ENCODE measurements at regions not wholly inside any gene's neighbourhood (a gene's known extent, or its start where the extent isn't known, plus 50 kb on each side); places are given as distances from the start of the nearest gene placed in this dataset.
"Not testable (repeated sequence)": the region's sequence is repeated elsewhere in the genome, so short reads cannot be mapped to it uniquely, and the experiment has no call there.

DNA sequence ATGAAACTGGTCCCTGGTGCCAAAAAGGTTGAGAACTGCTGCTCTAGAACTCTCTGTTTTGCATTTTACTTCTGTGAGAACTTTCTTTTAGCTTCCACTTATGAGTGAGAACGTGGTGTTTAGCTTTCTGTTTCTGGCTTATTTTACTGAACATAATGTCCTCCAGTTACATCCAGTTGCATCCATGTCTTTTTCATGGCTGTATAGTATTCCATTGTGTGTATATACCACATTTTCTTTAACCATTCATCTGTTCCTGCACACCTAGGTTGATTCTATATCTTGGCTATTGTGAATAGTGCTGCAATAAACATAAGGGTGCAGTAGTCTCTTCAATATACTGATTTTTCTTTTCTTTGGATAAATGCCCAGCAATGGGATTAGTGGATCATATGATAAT is 165.7 kb downstream of the NPR3 start:
- H3K9me3 Mint-ChIP-seq: peaks cover 16% of the 10 kb centered on the region
- H3K4me3 Mint-ChIP-seq: no peak overlapping the region
- H3K4me1 Mint-ChIP-seq: no peaks in the 10 kb centered on the region
- POLR2A ChIA-PET: no interaction called here
- H3K27me3 Mint-ChIP-seq: no peaks in the 10 kb centered on the region
- no peaks in the 10 kb centered on the region for H3K36me3 Mint-ChIP-seq (ENCODE audit: low read depth)
- no peak overlapping the region for H3K27ac Mint-ChIP-seq
- CTCF ChIA-PET: no interaction called here
- DNase-seq: no peak

DNA sequence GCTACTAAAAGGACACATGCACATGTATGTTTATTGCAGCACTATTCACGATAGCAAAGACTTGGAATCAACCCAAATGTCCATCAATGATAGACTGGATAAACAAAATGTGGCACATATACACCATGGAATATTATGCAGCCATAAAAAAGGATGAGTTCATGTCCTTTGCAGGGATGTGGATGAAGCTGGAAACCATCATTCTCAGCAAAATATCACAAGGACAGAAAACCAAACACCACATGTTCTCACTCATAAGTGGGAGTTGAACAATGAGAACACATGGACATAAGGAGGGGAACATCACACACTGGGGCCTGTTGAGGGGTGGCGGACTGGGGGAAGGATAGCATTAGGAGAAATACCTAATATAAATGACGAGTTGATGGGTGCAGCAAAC is 168.2 kb downstream of the NPR3 start:
- H3K4me1 Mint-ChIP-seq; H3K27me3 Mint-ChIP-seq; H3K4me3 Mint-ChIP-seq; H3K27ac Mint-ChIP-seq; POLR2A ChIA-PET; H3K36me3 Mint-ChIP-seq (ENCODE audit: low read depth); DNase-seq; CTCF ChIA-PET: not testable (repeated sequence)
- peaks cover 14% of the 10 kb centered on the region for H3K9me3 Mint-ChIP-seq

DNA sequence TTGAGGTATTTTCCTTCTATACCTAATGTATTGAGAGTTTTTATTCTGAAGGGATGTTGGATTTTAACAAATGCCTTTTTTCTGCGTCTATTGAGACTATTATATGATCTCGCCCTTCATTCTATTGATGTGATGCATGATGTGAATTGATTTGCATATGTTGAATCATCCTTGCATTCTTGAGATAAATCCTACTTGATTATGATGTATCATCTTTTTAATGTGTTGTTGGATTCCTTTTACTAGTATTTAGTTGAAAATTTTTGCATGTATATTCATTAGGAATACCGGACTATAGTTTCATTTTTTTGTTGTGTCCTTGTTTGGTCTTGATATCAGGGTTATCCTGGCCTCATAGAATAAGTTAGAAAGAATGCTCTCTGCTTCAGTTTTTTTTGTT is 169.7 kb downstream of the NPR3 start:
- POLR2A ChIA-PET: no interaction called here

DNA sequence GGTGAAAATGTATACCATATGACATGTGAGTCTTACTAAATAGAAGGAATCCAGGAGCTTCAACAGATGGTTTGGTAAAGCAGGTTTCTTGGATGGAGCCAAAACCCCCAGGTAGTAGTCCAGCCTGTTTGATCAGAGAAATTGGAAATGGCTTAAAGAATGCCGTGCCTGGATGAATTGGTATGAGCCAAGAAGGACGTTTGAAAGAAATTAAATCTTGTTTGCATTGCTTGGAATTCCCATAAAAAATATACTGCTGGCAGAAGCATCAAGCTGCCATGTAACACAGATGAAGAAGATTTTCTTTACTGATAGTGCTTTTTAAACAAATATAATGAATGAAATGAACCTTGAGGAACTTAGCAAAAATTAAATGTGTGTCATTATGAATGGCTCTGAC is 176.3 kb downstream of the NPR3 start:
- CTCF ChIA-PET: no interaction called here
- H3K9me3 Mint-ChIP-seq: no peaks in the 10 kb centered on the region

More for the DNA sequence above, 169.7 kb downstream of the NPR3 start:
- Mint-ChIP-seq H3K4me3 (no peak overlapping the region), H3K27ac (no peak overlapping the region), H3K4me1 (no peaks in the 10 kb centered on the region), H3K27me3 (no peaks in the 10 kb centered on the region), H3K9me3 (peaks cover 14% of the 10 kb centered on the region), H3K36me3 (ENCODE audit: low read depth) (no peaks in the 10 kb centered on the region)
- CTCF ChIA-PET: no interaction called here
- no peak for DNase-seq

DNA sequence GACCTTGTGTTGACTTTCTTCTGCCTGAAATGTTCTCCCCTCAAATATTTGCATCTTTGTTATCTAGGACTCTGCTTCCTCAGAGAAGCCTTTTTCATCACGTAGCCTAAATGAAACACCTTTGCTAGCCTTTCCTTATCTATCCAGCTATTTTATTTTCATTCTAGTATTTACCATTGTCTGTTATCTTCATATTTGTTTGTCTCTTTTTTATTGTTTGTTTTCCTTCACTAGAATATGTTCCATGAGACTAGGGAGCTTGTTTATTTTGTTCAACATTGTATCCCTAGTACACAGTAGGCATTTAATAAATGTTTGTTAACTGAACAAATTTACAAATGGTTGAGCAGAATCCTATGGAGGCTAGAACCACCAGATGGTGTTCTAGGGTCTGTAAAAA is 178.0 kb downstream of the NPR3 start:
- CTCF ChIA-PET: no interaction called here
- H3K9me3 Mint-ChIP-seq: peaks cover 3% of the 10 kb centered on the region
- no peak overlapping the region for H3K4me3 Mint-ChIP-seq

More for the DNA sequence above, 176.3 kb downstream of the NPR3 start:
- no peak overlapping the region for H3K27ac Mint-ChIP-seq
- no peaks in the 10 kb centered on the region for H3K36me3 Mint-ChIP-seq (ENCODE audit: low read depth)
- H3K4me1 Mint-ChIP-seq: no peaks in the 10 kb centered on the region
- no peak for DNase-seq
- H3K4me3 Mint-ChIP-seq: no peak overlapping the region
- POLR2A ChIA-PET: no interaction called here
- H3K27me3 Mint-ChIP-seq: no peaks in the 10 kb centered on the region

DNA sequence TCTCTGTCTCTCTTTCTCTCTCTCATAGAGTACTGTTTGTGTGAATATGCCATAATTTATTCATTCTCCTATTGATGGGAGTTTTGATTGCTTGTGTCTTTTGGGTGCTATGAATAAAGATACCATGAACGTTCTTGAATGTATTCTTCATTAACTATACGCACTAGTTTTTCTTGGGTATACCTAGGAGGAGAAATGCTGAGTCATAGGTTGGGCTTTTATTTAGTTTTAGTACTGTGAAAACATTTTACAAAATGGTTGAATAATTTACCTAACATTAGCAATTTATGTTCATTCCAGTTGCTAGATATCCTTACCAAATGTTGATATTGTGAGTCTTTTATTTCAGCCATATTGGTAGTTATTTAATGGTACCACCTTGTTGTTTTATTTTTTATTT is 192.5 kb downstream of the NPR3 start:
- no peak for DNase-seq
- Mint-ChIP-seq H3K27ac (no peak overlapping the region), H3K9me3 (peaks cover 2% of the 10 kb centered on the region), H3K4me3 (no peak overlapping the region), H3K36me3 (ENCODE audit: low read depth) (no peaks in the 10 kb centered on the region), H3K4me1 (no peaks in the 10 kb centered on the region), H3K27me3 (no peaks in the 10 kb centered on the region)
- POLR2A ChIA-PET: no interaction called here
- CTCF ChIA-PET: no interaction called here

More for the DNA sequence above, 178.0 kb downstream of the NPR3 start:
- Mint-ChIP-seq H3K27me3 (no peaks in the 10 kb centered on the region), H3K36me3 (ENCODE audit: low read depth) (no peaks in the 10 kb centered on the region), H3K27ac (no peak overlapping the region), H3K4me1 (no peaks in the 10 kb centered on the region)
- POLR2A ChIA-PET: no interaction called here
- no peak for DNase-seq

DNA sequence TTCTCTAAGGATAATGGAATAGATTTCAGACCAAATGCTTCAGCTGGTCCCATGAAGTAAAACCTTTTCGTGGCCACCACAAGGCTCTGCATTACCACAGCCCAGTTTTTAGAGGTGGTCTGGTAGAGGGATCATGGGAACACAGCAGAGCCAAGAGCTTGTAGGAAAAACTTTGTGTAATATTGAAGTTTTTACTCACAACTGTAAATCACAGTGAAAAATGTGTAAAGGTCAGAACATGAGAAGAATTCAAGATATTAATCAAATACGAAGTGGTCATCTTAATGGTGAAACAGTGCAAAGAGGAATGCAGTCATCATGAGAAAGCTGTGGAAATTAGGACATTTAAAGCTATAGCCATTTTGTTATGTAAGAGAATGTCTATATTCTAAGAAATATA is 197.5 kb downstream of the NPR3 start:
- POLR2A ChIA-PET: no interaction called here
- H3K36me3 Mint-ChIP-seq (ENCODE audit: low read depth): no peaks in the 10 kb centered on the region

DNA sequence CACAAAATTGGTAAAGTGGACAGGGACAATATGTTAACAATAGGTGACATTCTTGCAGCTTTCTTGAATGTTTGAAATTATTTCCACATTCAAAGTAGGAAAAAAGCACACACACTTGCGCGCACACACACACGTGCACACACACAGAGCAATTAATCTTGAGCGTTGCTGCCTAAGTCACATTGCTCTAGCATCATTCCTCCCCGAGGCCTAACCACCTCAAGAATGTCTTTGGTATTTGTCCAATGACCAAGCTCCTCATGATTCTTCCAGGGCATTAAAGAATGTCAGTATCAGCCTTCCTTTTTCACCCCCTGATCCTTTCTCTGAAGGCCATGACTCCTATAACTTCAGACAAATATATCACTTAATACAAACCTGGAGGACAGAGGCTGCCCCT is 198.1 kb downstream of the NPR3 start:
- Mint-ChIP-seq H3K27ac (no peak overlapping the region), H3K9me3 (peaks cover 13% of the 10 kb centered on the region)

More for the DNA sequence above, 197.5 kb downstream of the NPR3 start:
- Mint-ChIP-seq H3K4me3 (no peak overlapping the region), H3K27ac (no peak overlapping the region), H3K9me3 (peaks cover 13% of the 10 kb centered on the region), H3K27me3 (no peaks in the 10 kb centered on the region), H3K4me1 (no peaks in the 10 kb centered on the region)
- CTCF ChIA-PET: interaction anchor here (0.5 kb wide), 1 partner anchor 66 kb away, joined by 3 read pairs; no protein-coding TSS in a partner anchor
- DNase-seq: no peak

DNA sequence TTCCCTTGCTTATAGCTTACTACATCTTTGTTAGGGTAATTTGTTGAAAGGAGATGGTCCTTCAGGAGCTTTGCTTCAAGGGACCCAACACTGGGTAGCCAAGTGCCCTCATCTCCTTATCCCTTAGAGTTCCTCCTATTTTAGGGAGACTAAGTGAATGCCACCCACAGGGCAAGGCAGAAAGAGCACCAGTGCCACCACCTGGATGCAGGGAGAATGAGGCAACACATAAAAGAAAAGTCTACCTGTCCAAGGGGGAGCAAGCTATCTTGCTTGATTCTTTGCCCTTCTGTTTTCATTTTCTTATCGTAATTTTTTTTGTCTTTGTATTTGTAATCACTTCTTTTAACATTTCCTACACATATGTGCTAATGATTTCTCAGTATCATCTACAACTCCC is 205.5 kb downstream of the NPR3 start:
- Mint-ChIP-seq H3K9me3 (peaks cover 3% of the 10 kb centered on the region), H3K36me3 (ENCODE audit: low read depth) (no peaks in the 10 kb centered on the region), H3K27ac (no peak overlapping the region), H3K4me1 (no peaks in the 10 kb centered on the region), H3K4me3 (no peak overlapping the region), H3K27me3 (no peaks in the 10 kb centered on the region)
- DNase-seq: no peak
- ChIA-PET CTCF (no interaction called here), POLR2A (no interaction called here)

More for the DNA sequence above, 198.1 kb downstream of the NPR3 start:
- no peaks in the 10 kb centered on the region for H3K27me3 Mint-ChIP-seq
- no peak overlapping the region for H3K4me3 Mint-ChIP-seq
- ChIA-PET CTCF (no interaction called here), POLR2A (no interaction called here)
- no peaks in the 10 kb centered on the region for H3K4me1 Mint-ChIP-seq
- no peaks in the 10 kb centered on the region for H3K36me3 Mint-ChIP-seq (ENCODE audit: low read depth)
- no peak for DNase-seq

DNA sequence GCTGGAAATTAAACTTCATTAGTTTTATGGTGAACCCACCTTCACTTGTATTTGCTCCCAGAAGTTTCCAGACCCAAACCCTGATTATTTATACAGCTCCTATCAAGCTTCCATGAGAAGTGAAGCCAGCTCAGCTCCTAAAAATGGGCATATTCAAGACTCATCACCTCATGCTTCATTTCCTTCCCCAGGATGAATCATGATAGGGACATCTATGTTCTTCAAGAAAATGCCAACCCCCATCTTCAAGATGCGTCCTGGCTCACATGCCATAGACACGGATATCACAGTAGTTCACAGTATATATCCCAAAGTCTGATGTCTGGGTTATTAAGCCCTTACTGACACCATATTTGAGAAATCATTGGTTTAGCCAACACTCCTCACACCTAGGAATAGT is 217.6 kb downstream of the NPR3 start:
- ChIA-PET POLR2A (no interaction called here), CTCF (no interaction called here)
- H3K4me3 Mint-ChIP-seq: no peak overlapping the region
- no peak for DNase-seq
- no peaks in the 10 kb centered on the region for H3K4me1 Mint-ChIP-seq
- H3K9me3 Mint-ChIP-seq: no peaks in the 10 kb centered on the region
- H3K27me3 Mint-ChIP-seq: no peaks in the 10 kb centered on the region
- H3K36me3 Mint-ChIP-seq (ENCODE audit: low read depth): no peaks in the 10 kb centered on the region
- no peak overlapping the region for H3K27ac Mint-ChIP-seq

DNA sequence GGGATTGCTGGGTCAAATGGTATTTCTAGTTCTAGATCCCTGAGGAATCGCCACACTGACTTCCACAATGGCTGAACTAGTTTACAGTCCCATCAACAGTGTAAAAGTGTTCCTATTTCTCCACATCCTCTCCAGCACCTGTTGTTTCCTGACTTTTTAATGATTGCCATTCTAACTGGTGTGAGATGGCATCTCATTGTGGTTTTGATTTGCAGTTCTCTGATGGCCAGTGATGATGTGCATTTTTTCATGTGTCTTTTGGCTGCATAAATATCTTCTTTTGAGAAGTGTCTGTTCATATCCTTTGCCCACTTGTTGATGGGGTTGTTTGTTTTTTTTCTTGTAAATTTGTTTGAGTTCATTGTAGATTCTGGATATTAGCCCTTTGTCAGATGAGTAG is 220.3 kb downstream of the NPR3 start:
- H3K4me1 Mint-ChIP-seq; POLR2A ChIA-PET; H3K36me3 Mint-ChIP-seq (ENCODE audit: low read depth); DNase-seq; H3K27ac Mint-ChIP-seq; CTCF ChIA-PET; H3K27me3 Mint-ChIP-seq; H3K9me3 Mint-ChIP-seq; H3K4me3 Mint-ChIP-seq: not testable (repeated sequence)

DNA sequence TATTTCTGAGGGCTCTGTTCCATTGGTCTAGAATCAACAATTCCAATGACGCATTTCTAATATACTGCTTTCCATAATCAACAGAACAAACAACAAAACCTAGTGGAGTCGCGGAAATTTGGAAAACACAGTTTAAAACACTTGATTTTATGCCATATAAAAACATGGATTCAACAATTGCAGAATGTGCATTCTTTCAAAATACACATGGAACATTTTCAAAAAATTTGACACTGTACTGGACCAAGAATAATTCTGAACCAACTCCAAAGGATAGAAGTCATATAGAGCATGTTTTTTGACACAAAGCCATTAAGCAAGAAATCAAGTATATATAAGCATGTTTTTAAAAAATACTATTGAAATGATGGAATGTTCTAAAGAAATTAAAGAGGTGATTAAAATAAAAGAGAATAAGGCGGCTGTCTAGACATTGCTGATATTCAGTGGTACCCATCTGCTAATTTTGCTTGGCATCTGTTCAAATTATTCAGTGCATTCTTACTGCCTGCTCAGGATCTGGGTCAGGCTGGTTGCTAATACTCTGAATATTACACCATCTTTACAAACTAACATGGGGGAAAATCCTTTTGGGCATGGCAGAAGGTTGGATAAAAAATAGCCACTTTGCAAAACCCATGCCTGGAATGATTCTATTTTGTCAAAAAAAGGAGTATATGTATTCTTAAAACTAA is 221.3 kb downstream of the NPR3 start:
- ChIA-PET POLR2A (no interaction called here), CTCF (no interaction called here)
- Mint-ChIP-seq H3K4me3 (no peak overlapping the region), H3K36me3 (ENCODE audit: low read depth) (no peaks in the 10 kb centered on the region), H3K27me3 (no peaks in the 10 kb centered on the region), H3K9me3 (no peaks in the 10 kb centered on the region), H3K4me1 (no peaks in the 10 kb centered on the region), H3K27ac (no peak overlapping the region)
- DNase-seq: no peak

DNA sequence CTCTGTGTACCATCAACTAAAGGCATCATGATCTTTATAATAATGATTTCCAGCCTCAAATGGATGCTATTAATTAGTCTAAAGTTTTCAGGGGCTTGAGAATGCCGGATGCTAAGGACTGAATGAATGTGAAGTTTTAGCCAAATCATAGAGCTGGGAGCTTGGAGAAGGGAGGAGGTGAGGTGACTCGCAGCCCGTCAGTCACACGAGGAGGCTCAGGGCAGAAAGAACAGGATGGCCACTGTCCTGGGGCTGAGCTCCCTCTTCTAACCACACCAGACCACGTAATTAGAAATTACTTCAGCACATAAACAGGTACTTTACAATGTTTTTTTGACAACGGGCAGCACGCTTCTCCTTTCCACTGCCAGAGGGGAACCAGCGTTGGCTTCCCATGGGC is 222.6 kb downstream of the NPR3 start:
- CTCF ChIA-PET: no interaction called here
- Mint-ChIP-seq H3K9me3 (no peaks in the 10 kb centered on the region), H3K4me3 (no peak overlapping the region), H3K27ac (no peak overlapping the region), H3K27me3 (no peaks in the 10 kb centered on the region), H3K36me3 (ENCODE audit: low read depth) (no peaks in the 10 kb centered on the region), H3K4me1 (no peaks in the 10 kb centered on the region)
- no peak for DNase-seq
- POLR2A ChIA-PET: no interaction called here

DNA sequence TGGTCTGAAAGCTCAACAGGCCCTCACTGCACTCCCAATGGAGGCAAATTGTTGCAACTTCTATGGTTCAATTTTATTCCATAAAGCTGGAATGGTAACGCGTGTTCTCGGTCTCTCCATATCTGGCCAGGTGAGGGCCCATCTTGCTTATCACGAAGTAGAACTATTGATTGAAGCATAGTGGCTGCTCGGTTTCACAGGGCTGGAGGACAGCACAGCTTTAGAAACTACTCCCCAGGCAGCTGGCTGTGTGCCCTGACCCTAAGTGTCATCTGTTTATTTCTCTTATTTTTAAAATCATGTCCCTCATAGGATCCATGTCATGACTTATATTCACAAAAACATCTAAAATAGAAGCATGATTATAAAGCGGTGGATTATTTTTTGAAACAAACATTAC is 223.4 kb downstream of the NPR3 start:
- POLR2A ChIA-PET: no interaction called here
- no peak for DNase-seq
- CTCF ChIA-PET: no interaction called here
- H3K4me3 Mint-ChIP-seq: no peak overlapping the region
- H3K9me3 Mint-ChIP-seq: no peaks in the 10 kb centered on the region
- H3K4me1 Mint-ChIP-seq: no peaks in the 10 kb centered on the region
- H3K27me3 Mint-ChIP-seq: no peaks in the 10 kb centered on the region
- H3K36me3 Mint-ChIP-seq (ENCODE audit: low read depth): no peaks in the 10 kb centered on the region
- H3K27ac Mint-ChIP-seq: no peak overlapping the region

DNA sequence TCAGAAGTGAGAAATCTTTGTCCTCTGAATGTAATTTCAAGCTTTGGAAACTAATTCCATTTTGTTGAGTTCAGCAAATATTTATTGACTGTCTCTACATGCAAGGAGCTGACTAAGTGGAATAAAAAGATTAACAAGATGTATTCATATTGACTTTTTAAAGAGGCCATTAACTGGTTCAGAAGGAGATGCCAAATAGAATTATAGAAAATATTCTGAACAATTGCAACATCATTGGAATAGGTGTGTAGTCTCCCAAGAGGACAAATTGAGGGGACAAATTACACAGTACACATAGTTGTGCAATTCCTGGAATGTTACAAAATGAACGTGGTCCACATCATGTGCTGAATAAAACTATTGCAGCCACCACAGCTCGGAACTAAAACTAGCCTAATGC is 224.2 kb downstream of the NPR3 start:
- Mint-ChIP-seq H3K4me3 (no peak overlapping the region), H3K27me3 (no peaks in the 10 kb centered on the region), H3K4me1 (no peaks in the 10 kb centered on the region), H3K27ac (no peak overlapping the region), H3K36me3 (ENCODE audit: low read depth) (no peaks in the 10 kb centered on the region), H3K9me3 (no peaks in the 10 kb centered on the region)
- CTCF ChIA-PET: no interaction called here
- POLR2A ChIA-PET: no interaction called here
- no peak for DNase-seq

Data from activated CD4-positive, alpha-beta memory T cell treated with anti-CD3 and anti-CD28 coated beads, Interleukin-2, amount 10 ng/mL, durations not matched to agents 7 days and 5 days (primary cell).